GM19467 (cell line): ENCODE measurements at regions not wholly inside any gene's neighbourhood (a gene's known extent, or its start where the extent isn't known, plus 50 kb on each side); places are given as distances from the start of the nearest gene placed in this dataset.
"Not testable (repeated sequence)": the region's sequence is repeated elsewhere in the genome, so short reads cannot be mapped to it uniquely, and the experiment has no call there.

ENCODE experiments used
- ATAC-seq: cut with Tn5 transposase; IDR thresholded peaks from one replicate; pipeline ENCODE4 v1.9.1; 2021; ENCODE audit warnings: mild to moderate bottlenecking, moderate library complexity; ENCODE audit not compliant: unreplicated experiment

DNA sequence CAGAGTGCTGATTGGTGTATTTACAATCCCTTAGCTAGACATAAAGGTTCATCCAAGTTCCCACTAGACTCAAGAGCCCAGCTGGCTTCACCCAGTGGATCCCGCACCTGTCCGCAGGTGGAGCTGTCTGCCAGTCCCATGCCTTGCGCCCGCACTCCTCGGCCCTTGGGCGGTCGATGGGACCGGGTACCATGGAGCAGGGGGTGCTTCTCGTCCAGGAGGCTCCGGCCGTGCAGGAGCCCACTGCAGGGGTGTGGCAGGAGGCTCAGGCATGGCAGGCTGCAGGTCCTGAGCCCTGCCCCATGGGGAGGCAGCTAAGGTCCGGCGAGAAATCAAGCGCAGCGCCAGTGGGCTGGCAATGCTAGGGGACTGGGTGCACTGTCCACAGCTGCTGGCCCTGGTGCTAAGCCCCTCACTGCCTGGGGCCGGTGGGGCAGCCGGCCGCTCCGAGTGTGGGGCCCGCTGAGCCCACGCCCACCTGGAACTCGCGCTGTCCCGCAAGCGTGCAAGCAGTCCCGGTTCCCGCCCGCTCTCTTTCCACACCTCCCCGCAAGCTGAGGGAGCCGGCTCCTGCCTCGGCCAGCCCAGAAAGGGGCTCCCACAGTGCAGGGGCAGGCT, 1206.3 kb downstream of the OTOL1 start:
- ATAC-seq, result no peak

GRCh38 chr3:162704238-162704637, 1207.6 kb downstream of the OTOL1 start:
- no peak for ATAC-seq

DNA sequence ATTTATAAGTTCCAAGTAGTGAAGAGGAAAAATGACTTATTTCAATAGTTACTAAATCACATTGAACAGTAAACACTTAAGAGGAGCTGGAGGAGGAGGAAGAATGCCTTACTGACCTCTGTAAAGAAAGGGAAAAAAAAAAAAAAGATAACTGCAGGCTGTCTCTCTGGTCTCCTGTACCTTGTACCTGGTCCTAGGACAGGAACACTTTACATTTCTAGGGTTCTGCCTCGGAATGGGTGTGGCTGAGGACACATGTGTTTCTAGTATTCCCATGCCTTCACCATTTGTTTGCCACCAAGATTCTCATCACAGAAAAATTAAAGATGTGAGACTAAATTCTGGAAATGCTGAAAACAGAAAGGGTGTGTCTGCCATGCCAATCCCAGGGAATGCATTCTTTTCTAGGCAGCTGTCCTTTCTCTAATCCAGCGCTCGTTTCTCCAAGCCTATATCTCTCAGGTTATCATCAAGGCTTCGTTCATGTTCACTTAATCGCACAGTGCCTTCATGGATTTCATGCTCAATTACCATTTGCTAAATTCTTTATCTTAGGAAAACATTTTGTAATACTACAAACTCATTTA, 1208.3 kb downstream of the OTOL1 start:
- ATAC-seq, result no peak

- not testable (repeated sequence) for ATAC-seq
These were observed 1211.8 kb downstream of the OTOL1 start for GRCh38 chr3:162708394-162708793.

- ATAC-seq, result not testable (repeated sequence)
These were observed 1212.5 kb downstream of the OTOL1 start for GRCh38 chr3:162708942-162709706.

DNA sequence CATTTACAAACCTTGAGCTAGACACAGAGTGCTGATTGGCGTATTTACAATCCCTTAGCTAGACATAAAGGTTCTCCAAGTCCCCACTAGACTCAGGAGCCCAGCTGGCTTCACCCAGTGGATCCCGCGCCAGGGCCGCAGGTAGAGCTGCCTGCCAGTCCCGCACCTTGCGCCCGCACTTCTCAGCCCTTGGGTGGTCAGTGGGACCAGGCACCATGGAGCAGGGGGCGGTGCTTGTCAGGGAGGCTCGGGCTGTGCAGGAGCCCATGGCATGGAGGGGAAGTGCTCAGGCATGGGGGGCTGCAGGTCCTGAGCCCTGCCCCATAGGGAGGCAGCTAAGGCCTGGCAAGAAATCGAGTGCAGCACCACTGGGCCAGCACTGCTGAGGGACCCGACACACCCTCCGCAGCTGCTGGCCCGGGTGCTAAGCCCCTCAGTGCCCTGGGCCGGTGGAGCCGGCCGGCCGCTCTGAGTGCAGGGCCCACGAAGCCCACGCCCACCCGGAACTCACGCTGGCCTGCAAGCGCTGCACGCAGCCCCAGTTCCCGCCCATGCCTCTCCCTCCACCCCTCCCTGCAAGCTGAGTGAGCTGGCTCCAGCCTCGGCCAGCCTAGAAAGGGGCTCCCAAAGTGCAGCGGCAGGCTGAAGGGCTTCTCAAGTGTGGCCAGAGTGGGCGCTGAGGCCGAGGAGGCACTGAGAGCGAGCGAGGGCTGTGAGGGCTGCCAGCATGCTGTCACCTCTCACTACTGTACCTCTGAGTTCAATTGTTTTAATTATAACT, 1213.9 kb downstream of the OTOL1 start:
- ATAC-seq, result no peak

GRCh38 chr3:162717074-162717473, 1220.5 kb downstream of the OTOL1 start:
- not testable (repeated sequence) for ATAC-seq

- no peak for ATAC-seq
These were observed 1222.1 kb downstream of the OTOL1 start for GRCh38 chr3:162718697-162719096.

DNA sequence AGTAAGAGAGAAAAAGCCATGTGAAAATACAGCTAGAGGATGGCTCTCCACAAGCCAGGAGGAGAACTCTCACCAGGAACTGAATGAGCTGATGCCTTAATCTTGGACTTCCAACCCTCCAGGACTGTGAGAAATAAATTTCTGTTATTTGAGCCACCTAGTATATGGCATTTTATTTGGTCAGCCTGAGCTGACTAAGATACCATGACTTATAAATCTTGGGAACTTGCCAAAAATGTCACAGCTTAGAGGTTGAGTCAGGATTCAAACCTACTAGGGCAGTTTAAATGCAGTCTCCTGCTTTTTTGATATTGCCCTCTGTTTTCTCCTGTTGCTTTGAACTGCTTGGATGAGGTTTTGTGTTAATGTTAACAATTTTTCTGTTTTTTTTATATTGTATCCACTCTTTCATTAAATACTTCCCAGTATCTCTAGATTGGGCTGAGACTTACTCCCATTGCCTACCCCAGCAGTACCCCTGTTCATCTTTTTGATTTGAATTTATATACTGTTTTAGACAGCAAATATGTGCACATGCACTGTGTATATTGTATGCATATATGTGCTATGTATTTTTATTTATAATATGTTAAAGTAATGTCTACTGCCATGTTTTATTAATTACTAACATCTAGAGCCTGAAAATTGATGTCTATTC, 1223.2 kb downstream of the OTOL1 start:
- ATAC-seq, result no peak

GRCh38 chr3:162721736-162722135, 1225.1 kb downstream of the OTOL1 start:
- ATAC-seq, result no peak

DNA sequence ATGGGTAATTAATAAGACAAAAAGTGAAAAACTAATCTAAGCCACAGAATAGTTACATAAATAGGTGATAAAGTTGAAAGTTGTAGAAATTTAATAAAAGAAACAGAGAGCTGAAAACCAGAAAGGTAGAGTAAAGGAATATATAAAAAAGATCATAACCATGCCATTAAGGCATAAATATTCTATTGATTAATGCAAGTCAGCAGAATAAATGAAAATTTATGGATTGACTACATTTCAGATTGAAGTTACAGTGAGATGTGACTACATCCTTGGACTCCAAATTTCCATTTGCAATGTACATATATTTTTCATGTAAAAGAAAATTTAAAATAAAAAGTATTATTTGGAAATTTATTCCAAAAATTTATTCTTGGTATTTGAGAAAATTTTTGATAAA, 1225.7 kb downstream of the OTOL1 start:
- ATAC-seq, result no peak

- not testable (repeated sequence) for ATAC-seq
These were observed 1226.2 kb downstream of the OTOL1 start for GRCh38 chr3:162722796-162723195.

DNA sequence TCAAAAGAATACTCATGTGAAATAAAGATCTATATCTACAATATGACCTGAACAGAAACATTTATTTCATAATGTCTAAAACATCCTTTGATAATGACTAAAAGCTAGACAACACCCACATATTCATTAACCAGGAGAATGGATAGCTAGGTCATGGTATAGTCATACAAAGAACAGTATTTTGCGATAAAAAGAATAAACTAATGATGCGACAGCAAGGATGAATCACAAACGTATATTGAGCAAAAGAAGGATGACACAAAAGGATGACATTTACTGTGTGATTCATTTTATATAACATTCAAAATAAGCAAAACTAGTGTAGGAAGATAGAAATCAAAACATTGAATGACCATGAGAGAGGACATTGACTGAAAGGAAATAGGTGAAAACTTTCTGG, 1233.1 kb downstream of the OTOL1 start:
- ATAC-seq, result no peak

DNA sequence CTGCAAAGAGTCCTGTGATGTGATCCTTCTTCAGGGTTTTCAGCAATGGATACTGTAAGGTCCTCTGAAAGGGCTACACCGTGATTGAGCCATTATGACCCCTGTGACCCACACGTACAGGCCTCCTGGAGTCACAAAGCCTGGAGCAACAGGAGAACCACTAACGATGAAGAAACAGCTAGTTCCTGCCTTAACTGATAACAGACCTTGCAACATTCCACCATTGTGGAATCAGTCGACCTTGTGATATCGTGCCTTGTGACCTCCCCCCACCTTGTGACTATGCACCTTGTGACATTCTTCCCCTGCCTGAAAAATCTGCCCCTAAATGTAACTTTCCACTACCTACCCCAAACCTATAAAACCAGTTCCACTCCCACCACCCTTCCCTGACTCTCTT, 1235.4 kb downstream of the OTOL1 start:
- not testable (repeated sequence) for ATAC-seq

DNA sequence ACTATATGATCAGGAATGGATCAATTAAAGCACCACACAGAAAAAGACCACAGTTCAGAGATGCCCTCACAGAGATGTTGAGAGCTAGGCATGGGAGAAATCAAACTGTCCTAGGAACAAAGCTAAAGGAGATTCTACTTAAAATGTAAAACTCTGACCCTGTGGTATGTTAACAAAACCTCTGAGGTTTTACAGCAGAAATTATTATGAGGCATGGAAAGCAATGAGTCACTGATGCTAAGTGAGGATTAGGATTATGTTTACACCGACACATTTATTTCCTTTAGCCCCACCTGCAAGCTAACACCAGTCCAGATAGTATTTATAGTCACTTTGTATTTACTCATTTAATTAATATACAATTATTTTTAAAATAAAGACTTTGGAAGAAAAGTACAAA, 1242.2 kb downstream of the OTOL1 start:
- ATAC-seq, result no peak

DNA sequence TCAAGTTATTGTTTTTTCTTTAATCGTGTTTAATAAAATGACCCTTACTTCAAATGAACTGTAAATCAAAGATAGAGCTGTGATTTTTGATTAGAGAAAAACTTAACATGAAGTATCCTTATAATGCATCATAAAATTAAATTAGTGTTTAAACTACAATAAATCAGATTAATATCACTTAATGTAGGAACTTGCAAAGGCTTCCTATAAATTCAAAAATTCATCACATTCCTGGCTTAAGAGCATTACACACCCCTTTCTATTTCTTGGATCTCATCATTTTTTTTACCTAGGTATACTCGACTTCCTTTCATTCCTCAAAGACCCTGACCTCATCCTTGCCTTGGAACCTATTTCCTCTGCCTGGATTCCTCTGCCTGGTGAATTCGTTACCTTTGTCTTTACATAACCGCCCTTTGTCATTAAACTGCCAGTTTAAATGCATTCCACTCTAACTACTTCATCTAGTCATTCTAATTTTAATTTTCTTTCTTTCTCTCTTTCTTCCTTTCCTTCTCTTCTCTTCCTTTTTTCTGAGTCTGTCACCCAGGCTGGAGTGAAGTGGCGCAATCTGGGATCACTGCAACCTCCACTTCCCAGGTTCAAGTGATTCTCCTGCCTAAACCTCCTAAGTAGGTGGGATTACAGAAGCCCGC, 1244.5 kb downstream of the OTOL1 start:
- no peak for ATAC-seq

- no peak for ATAC-seq
These were observed 1245.6 kb downstream of the OTOL1 start for GRCh38 chr3:162742159-162742717.

DNA sequence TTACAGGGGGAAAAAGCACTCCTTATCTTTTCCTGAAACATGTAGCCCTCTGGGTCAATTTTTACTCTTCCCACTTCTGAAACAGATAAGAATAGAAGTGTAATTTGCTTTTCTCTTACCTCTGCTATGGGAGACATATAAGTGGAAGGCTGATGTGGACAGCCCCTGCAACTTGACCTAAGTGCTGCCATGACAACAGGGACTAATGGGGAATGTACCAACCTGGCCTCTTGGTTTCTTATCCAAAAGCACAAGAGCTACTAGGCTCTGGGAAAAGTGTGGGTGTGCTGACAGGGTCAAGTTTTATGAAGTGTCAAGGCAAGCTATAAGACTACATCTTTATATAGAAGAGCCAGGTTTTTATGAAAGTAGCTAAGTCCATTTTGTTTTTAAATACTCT, 1246.5 kb downstream of the OTOL1 start:
- ATAC-seq, result no peak

- no peak for ATAC-seq
These were observed 1264.2 kb downstream of the OTOL1 start for GRCh38 chr3:162760789-162761188.
